IPS-NIHi7 (cell line): ENCODE measurements at regions not wholly inside any gene's neighbourhood (a gene's known extent, or its start where the extent isn't known, plus 50 kb on each side); places are given as distances from the start of the nearest gene placed in this dataset.

Source experiments
- DNase-seq: peaks from one replicate; pipeline ENCODE4 v3.0.0; 2012; ENCODE audit warnings: mixed read lengths; ENCODE audit errors: extremely low spot score

DNA sequence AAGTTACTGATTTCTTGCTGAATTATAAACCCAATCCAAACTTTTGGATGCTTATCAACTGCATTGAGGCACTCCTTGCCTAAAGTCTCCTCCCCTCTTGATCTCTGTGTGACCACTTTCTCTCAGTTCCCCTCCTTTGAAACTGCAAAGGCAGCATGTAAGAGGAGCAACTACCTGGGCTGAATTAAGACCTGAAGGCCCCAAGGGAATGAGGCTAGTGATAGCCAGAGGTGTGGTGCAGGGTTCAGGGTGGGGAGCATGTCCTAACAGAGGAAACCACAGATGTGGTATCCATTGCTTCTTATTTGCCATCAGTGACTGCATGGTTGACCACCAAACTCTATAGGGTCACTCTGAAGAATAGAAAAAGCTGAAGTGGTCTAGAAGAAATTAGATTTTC is 557.9 kb downstream of the TNS1 start:
- DNase-seq, result no peak

DNA sequence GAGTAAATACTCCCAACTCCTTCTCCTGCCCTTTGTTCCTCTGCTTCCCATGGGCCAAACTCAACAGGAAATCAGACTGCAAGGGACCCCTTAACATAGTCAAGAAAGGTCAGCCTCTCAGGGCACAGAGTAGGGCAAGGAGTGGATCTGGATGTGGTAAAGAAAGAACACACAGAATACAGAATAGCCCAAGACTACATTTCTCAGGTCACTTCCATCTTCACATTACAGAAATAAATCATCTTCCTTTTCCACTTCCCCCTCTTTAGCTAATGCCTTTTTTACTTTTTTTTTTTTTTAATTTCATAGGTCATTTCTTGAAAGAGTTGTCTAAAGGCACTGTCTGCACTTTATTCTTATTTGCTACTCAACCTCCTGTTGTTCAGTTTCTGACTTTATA is 558.3 kb downstream of the TNS1 start:
- DNase-seq, result no peak

DNA sequence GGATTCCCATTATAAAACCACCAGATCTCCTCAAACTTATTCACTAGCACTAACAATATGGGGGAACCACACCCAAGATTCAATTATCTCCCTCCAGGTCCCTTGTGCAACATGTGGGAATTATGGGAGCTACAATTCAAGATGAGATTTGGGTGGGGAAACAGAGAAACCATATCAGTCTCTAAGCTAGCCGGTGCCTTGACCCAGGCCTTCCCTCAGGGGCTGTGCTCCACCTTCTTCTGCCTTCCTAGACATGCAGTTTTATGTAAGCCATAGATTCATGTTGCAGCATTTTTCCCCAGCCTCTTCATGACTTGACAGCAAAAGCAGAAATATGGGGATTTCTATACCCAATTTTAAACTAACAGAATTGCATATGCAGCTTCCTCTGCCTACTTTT is 559.2 kb downstream of the TNS1 start:
- DNase-seq, result no peak

DNA sequence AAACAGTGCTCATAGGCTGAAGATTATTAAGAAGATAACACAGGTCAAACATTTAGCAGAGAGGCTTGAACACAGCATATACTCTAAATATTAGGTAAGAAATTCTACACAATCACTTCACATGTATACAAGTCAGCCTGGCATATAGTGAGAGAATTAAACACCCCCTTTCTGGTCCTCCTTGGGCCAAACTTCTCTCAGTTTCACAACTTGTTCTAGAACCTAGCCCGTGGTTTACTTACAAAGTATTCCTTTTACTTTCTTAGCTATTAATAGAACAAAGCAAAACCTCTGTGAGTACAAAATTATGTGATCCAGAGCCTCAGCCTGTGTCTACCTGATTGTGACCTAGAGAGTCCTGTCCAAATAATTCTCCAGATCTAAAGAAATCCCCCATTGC is 562.8 kb downstream of the TNS1 start:
- no peak for DNase-seq

DNA sequence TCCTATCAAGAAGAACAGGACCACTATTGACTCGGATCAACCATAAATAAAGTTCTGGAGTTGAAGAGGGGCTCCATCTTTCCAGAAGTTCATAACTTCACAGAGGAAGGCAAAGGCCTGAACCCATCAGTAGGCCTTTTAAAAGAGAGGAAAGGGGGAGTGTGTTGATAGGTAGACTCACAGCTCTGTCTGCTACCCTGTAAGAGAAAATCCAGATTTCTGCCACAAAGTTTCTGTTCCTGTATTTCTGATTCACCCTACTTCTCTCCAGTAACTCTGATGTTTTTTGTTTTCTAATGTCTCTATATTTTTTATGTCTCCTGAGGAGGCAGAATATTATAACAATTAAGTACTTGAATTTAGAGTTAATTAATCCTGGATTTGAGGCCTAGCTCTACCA is 564.0 kb downstream of the TNS1 start:
- no peak for DNase-seq

DNA sequence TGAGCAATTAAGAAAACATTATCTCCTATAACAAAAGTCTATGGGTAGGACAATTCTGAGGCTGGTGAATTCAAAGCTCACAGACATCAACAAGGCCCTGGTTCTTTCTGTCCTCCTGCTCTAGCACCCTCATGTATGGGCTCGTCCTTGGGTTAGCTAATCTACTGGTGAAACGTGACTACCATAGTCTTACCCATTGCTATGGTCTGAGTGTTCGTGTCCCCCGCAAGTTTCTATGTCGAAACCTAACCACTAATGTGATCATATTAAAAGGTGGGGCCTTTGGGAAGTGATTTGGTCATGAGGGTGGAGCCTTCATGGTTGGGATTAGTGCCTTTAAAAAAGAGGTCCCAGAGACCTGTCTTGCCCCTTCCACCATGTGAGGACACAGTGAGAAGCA is 564.7 kb downstream of the TNS1 start:
- DNase-seq, result no peak

DNA sequence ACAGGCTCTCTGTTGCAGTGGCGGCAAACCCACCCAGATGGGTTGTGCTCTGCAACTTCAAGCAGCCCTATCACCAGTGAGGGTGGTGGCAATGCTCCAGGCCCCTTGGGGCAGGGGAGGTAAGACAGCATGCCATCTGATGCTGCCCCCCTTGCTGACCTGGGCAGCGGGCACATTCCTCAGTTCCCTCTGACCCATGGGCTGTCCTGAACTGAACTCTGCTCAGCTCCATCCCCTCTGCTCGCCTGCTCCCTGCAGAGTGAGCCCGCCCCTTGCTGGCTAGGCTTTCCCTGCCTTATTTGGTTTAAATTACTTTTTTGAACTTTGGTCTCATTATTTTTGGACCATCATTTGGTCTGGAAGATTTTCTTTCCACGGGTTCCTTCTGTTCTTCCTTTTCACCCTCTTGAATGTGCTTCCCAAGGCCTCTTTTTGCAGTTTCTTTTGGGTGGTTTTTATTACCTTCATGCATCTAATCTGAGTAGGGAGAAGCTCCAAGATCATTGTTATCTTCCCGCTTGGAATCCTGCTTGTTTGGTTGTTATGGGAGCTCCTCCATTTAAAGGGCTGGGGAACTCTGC is 565.4 kb downstream of the TNS1 start:
- no peak for DNase-seq

DNA sequence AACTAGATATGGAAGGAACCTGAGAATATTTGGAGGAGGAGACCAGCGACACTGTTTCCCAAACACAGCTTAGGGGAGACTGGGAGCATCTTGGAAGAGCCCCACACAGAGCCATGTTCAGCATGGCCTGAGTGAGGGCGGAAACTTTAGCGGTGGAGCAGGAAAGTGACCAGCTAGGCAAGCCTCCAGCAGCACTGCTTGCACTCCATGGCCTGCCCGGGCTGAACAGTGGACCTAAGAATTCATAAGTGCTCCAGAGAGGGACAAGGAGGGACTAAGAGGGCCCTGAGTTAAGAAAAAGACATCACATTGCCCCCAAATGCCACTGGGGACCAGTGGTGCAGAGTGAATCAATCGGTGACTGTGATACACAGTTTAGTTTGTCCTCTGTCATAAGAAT is 566.4 kb downstream of the TNS1 start:
- no peak for DNase-seq

DNA sequence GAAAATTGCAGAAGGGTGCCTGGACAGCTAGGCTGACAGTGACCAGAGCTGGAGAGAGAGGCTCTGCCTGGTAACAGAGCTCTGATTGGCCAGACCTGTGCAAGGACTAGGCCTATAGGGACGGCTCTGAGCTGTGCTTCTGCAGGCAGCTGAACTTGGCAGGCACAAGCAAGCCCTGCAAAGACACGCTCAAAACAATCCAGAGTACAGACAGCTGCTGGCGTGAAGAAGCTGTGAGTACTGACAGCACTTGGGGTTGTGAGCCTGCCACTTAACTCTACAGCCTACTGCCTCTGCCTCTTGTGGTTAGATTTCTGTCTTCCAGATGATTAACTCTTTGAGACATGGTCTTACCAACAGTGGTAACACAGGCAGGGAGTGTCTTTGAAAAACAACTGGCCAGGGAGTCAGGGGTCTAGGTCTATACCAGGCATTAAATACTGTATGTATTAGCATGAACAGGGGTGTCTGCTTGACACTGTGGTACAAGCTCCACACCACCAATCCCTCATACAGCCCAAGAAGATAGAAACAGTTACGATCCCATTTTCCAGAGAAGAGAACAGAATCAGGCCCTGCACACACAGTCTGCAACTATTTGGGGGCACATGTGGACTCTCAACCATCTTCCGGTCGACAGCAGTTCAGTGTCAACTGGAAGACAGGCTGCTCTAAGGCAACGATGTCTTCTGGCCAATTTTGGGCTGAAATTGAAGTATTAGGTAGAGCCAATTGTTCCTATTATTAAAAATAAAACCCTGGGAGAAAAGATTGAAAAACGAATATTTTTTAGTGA is 568.4 kb downstream of the TNS1 start:
- DNase-seq, result peak; percentile 95

DNA sequence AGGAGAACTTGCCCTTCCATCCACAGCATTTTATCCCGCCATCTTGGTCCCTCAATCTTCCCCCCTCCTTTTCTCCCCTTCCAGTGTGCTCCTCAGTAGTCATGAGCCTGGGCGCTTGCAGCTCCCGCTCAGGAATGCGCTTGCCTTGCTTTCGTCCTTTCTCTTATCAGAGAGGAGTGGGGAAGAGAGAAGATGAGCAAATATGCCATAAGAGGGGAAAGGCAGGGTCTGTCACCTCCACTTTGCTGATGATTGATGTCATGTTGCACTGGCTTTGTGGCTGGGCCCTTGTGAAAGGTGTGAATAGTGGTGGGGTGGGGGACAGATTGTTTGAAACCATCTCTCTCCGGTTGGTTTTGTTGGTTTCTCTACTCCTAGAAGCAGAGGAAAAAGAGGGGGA is 569.3 kb downstream of the TNS1 start:
- peak; percentile 31 for DNase-seq

DNA sequence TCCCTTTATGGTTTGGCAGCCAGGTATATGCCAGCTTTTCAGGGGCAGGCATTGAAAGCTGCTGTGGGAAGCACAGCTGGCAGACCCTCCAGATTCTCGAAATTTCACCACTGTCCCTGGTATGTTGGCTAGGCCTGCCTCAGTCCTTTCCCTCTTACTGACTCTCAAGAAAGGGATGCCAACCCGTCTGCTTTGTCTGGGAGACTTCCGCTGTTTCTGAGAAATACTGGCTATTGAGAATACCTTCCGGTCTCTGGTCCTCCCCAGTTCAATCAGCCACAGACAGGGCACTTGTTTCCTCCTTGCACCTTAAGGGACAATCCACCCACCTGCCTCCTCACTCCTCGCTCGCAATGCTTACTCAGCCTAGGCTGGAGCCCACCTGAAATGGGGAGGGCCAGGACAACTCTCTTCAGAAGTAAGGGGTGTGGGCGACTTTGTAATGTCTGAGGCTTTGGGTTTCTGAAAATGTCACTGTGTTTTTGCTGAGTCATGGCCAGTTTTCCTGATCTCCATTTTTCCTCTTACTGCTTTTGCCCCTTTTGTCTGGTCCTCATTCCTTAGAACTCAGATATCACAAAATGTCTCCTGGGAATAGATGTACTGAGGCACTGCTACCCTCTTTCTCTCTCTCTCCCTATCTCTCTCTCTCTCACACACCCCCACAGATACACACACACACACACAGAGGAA is 571.1 kb downstream of the TNS1 start:
- DNase-seq, result no peak

DNA sequence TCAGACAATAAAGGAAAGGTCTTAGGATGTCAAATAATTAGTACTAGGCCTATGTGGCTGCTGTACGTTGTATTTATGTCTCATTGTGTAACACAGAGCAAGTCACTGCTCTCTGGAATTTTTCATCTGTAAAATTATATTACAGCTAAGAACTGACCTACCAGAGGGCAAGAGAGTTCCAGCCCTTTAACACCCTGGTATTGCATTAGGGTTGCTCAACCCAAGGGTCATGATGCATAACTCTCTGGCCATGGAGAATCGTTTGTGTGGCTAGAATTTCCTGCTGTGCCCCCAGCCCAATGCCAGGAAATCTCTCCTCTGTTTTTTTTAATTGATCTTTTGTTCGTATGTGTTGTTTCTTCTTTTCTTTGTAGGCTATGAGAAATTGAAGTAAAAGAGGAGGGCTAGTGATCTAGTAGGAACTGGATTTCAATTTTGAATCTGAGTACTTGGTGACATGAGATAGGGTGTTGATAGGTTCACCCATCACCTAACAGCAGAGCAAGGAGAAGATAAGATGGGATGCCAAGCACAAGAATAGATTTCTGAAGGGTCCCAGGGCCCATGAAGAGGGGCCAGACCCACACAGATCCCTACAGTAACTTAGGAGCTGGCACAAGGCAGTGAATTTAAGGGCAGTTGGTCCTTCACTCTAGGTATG is 571.2 kb upstream of the TNP1 start:
- no peak for DNase-seq

DNA sequence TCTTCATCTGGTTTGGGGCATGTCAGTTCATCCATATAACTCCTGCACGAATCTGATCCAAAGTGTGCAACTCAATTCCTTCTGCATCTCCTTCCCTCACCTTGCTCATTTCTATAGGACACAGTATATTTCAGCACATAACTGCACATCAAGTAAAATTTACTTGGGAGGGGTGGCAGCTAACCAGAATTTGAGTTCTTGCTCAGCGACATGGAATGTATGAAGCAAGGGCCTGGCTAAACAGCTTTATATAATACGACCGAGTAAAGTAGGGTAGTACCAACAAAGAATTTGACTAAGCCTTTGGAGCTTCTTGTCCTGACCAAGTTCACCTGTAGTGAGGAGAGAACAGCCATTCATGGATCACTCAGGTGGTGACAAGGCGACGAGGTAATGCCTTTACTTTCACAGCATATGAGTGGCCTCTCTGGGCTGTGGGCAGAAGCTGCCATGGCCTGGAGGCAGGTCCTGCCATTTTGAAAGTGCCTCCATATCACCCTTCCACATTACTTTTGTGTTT is 570.2 kb upstream of the TNP1 start:
- no peak for DNase-seq

DNA sequence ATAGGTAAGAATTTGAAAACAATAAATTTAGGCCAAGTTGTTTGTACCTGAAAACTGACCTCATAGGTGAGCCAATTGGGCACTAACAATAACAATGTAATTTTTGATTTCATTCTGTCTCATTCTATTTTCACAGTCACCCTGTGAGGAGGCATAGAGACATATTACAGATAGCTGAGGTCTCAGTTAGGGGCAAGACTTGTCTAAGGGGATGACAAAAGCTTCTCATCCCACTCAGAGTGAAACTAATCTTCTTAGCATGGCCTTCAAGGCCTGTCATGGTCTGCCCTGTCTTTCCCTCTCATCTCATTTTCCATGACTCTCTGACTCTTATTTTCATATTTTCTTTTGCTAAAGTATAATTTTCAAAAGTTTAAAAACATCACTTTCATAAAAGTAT is 562.0 kb upstream of the TNP1 start:
- no peak for DNase-seq

DNA sequence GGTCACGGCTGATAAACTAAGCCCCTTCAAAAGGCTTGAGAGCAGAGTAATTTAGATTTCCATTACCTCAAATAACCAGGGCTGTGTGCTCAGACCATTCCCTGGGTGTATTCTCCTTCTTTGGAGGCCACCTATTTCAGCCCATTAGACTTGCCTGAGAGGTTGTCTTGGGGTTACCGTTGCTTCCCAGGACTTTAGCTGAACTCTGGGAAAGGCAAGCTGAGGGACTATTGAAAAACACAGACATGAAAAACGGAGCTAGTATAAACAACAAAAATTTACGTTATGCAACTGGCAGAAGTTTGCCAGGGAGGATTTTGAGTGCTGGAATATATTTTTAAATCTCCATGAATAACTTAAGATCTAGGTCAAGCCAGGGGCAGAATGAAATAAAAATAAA is 561.0 kb upstream of the TNP1 start:
- DNase-seq, result no peak

DNA sequence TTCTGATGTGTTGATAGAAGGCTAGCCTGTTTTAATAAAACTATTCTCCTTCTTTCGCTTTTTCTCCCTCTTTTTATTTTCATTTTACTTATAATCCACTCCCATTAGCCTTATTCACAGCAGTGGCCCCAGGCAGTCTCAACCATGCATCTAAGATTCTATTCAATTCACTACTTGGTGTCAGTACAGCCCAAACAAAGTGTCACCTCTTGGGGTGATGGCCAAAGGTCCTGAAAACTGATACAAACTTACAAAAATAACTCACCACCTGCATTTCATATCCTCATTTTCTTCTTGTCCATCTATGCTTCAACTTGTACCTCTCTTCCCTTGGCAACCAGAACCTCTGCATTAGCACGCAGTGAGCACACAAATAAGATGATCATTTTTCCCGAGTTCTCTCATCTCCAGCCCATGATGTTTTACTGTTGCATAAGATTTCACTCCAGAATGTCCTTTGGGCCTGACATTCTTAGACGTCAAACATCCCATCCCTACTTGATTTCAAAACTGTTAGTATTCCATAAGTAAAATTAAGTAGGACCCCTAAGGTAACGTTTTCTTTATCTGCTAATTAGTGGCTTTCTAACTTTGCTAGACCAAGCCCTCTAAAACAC is 559.3 kb upstream of the TNP1 start:
- no peak for DNase-seq

DNA sequence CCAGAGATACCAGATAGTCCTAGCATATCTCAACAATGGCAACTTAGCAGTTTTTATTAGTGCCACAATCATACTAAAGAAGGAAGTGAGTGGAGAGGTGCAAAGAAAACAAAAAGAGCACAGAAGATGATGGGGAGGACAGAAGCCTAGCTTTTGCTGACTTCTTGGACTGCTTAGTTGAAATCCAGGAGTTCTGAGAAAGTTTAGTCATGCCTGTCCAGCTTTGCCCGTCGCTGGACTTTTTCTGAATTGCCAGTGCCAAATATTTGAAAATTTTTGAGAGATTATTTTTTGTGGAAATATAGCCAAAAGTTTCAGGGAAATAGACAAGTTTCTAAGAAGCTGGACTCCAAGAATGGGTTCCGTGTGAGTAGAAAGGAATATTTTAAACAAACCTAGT is 558.7 kb upstream of the TNP1 start:
- DNase-seq, result no peak

DNA sequence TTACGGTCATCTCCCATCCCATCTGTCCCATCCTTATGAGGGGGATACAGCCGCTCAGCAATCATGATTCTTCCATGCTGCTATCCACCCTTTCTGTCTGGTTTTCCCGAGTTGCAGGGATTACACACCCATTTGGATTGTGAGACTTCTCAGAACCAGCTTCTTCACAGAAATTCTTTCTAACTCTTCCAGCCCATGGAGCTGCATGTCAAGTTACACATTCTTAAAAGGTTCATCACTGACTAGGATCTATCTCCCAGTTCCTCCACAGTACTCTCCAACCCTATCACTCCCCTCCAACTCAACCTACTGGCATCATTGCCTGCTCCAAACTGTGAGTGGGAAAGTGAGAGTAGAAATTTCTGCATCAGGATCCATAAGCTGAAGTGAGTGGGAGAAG is 558.2 kb upstream of the TNP1 start:
- no peak for DNase-seq

DNA sequence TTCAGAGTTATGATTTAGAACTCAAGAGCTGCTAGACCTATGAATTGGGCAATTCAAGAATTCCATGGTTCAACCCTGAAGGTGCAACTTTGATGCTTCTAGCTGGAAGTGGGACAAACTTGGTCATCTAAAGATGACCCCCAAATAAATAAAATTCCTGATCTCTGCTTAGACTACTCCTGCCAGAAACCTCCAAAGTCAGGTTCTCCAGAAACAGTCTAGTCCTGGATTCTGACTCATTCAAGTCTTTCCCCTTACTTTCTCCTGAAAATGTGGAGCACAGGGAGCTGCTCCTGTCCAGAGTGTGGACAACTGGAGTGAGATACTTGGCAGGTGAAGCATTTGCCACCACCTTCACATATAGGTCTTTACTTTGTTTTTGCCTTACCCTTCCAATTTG is 557.7 kb upstream of the TNP1 start:
- no peak for DNase-seq

DNA sequence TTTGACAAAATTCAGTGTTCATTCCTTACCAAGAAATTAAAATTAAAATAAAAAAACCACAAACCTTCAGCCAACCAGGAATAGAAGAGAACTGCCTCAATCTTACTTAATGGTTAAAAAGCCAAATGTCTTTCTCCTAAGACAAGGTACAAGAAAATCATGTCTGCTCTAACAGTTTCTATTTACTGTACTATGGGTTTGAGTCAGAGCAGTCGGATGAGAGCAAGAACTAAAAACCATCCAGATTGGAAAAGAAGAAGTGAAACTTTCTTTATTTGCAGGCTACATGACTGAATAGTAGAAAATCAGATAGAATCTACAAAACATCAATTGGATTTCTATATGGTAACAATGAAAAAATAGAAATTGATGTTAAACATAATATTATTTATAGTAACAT is 555.5 kb upstream of the TNP1 start:
- DNase-seq, result no peak

DNA sequence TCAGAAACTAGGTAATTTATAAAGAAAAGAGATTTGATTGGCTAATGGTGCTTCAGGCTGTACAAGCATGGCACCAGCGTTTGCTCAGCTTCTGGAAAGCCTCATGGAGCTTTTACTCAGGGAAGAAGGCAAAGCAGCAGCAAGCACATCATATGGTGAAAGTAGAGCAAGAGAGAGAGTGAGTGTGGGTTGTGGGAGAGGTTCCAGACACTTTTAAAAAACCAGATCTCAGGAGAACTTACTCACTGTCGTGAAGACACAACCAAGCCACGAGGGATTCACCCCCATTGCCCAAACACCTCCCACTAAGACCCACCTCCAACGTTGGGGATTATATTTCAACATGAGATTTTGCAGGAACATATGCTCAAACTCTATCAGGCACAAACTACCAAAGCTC is 554.6 kb upstream of the TNP1 start:
- DNase-seq, result no peak

DNA sequence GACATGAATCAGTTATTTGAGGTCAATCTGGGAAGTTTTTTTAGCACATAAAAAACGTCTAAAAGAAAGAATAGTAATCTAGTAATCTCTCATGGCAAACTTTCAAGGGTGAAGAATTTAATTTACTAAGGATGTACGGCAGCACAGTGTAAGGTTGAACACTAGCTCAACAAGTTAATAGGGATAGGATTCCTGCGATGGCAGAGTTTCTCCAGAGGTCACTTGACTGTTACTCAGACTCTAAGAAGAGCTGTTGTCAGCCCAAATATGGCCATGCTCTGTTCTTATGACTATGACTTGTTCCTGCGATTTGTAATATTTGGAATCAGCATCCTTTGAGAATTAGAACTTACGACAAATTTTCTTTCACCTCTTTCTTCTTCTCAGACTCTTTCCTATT is 553.3 kb upstream of the TNP1 start:
- DNase-seq, result no peak
